ENCODE measurements at regions not wholly inside any gene's neighbourhood (a gene's known extent, or its start where the extent isn't known, plus 50 kb on each side); places are given as distances from the start of the nearest gene placed in this dataset.

DNA sequence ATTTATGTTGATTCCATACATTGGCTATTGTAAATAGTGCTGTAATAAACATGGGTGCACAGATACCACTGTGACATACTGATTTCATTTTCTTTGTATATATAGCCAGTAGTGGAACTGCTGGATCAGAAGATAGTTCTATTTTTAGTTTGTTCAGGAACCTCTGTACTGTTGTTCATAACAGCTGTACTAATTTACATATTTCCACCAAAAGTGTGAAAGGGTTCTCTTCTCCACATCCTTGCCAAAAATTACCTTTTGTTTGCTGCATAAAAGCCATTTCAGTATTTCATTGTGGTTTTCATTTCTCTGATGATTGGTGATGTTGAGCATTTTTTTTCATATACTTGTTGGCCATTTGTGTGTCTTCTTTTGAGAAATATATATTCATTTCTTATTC, 1962.1 kb downstream of the PCDH9 start:
- Mint-ChIP-seq H3K36me3 (ENCODE audit: low read depth, unreplicated experiment) (no peaks in the 10 kb centered on the region), H3K27ac (ENCODE audit: unreplicated experiment) (no peak overlapping the region), H3K4me3 (ENCODE audit: unreplicated experiment) (no peak overlapping the region), H3K9me3 (ENCODE audit: unreplicated experiment) (peaks cover 2% of the 10 kb centered on the region), H3K27me3 (ENCODE audit: low read depth, unreplicated experiment) (no peaks in the 10 kb centered on the region), H3K4me1 (ENCODE audit: low read depth, unreplicated experiment) (no peaks in the 10 kb centered on the region)
- Histone ChIP-seq H2AFZ (ENCODE audit: low read depth, low read length) (no peak overlapping the region), H3K4me3 (ENCODE audit: insufficient read depth, low read depth, low read length) (no peak overlapping the region), H3K27me3 (ENCODE audit: insufficient read depth, low read length) (no peaks in the 10 kb centered on the region), H3K27ac (ENCODE audit: low read depth, low read length) (no peak overlapping the region), H3K9me3 (ENCODE audit: insufficient read depth, low read depth, low read length) (no peaks in the 10 kb centered on the region), H3K9ac (ENCODE audit: low read length) (no peak overlapping the region), H3K36me3 (ENCODE audit: insufficient read depth, low read length) (no peaks in the 10 kb centered on the region), H3K79me2 (ENCODE audit: insufficient read depth, low read length) (no peaks in the 10 kb centered on the region), H3K4me1 (ENCODE audit: insufficient read depth, low read length) (no peaks in the 10 kb centered on the region), H3K4me2 (ENCODE audit: low read length) (no peak overlapping the region), H4K20me1 (ENCODE audit: insufficient read depth, low read length) (no peaks in the 10 kb centered on the region)
- FAIRE-seq (no peak), DNase-seq (ENCODE audit: low read depth) (no peak)
- TF ChIP-seq EZH2 (IDR thresholded peaks at IDR 0.05; ENCODE audit: insufficient read depth, low read length): no peak
- TF ChIP-seq, protein P1, sequence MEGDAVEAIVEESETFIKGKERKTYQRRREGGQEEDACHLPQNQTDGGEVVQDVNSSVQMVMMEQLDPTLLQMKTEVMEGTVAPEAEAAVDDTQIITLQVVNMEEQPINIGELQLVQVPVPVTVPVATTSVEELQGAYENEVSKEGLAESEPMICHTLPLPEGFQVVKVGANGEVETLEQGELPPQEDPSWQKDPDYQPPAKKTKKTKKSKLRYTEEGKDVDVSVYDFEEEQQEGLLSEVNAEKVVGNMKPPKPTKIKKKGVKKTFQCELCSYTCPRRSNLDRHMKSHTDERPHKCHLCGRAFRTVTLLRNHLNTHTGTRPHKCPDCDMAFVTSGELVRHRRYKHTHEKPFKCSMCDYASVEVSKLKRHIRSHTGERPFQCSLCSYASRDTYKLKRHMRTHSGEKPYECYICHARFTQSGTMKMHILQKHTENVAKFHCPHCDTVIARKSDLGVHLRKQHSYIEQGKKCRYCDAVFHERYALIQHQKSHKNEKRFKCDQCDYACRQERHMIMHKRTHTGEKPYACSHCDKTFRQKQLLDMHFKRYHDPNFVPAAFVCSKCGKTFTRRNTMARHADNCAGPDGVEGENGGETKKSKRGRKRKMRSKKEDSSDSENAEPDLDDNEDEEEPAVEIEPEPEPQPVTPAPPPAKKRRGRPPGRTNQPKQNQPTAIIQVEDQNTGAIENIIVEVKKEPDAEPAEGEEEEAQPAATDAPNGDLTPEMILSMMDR (IDR thresholded peaks at IDR 0.05; ENCODE audit: insufficient read depth, low read depth, low read length): no peak

DNA sequence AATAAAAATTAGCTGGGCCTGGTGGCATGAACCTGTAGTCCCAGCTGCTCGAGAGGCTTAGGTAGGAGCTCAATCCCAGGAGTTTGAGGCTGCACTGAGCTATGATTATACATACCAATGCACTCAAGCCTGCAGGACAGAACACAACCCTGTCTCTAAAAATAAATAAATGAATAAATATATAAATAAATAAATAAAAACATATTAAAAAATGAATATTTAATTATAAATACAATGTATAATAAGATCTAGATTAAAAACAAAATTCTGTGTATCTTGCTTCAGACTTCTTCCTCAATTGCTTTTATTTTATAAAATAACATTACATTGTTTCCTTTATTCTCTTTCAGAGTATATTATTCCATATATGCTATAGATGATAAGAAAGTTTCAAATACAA, 1964.1 kb downstream of the PCDH9 start:
- H3K36me3 Mint-ChIP-seq (ENCODE audit: low read depth, unreplicated experiment): no peaks in the 10 kb centered on the region
- no peak overlapping the region for H3K4me3 Mint-ChIP-seq (ENCODE audit: unreplicated experiment)
- no peaks in the 10 kb centered on the region for H3K4me1 ChIP-seq (ENCODE audit: insufficient read depth, low read length)
- no peaks in the 10 kb centered on the region for H3K79me2 ChIP-seq (ENCODE audit: insufficient read depth, low read length)
- peaks cover 5% of the 10 kb centered on the region for H3K4me1 Mint-ChIP-seq (ENCODE audit: low read depth, unreplicated experiment)
- no peak overlapping the region for H3K4me3 ChIP-seq (ENCODE audit: insufficient read depth, low read depth, low read length)
- no peaks in the 10 kb centered on the region for H3K27me3 Mint-ChIP-seq (ENCODE audit: low read depth, unreplicated experiment)
- H3K27me3 ChIP-seq (ENCODE audit: insufficient read depth, low read length): no peaks in the 10 kb centered on the region
- no peaks in the 10 kb centered on the region for H3K9me3 ChIP-seq (ENCODE audit: insufficient read depth, low read depth, low read length)
- H3K9ac ChIP-seq (ENCODE audit: low read length): no peak overlapping the region
- TF ChIP-seq, protein P1 (IDR thresholded peaks at IDR 0.05; ENCODE audit: insufficient read depth, low read depth, low read length): no peak
- no peak for TF ChIP-seq EZH2 (IDR thresholded peaks at IDR 0.05; ENCODE audit: insufficient read depth, low read length)
- DNase-seq (ENCODE audit: low read depth) (no peak), FAIRE-seq (no peak)
- H4K20me1 ChIP-seq (ENCODE audit: insufficient read depth, low read length): no peaks in the 10 kb centered on the region
- H3K9me3 Mint-ChIP-seq (ENCODE audit: unreplicated experiment): peaks cover 2% of the 10 kb centered on the region
- H3K27ac Mint-ChIP-seq (ENCODE audit: unreplicated experiment): no peak overlapping the region
- H3K4me2 ChIP-seq (ENCODE audit: low read length): no peak overlapping the region
- no peak overlapping the region for H3K27ac ChIP-seq (ENCODE audit: low read depth, low read length)
- no peak overlapping the region for H2AFZ ChIP-seq (ENCODE audit: low read depth, low read length)
- H3K36me3 ChIP-seq (ENCODE audit: insufficient read depth, low read length): no peaks in the 10 kb centered on the region

DNA sequence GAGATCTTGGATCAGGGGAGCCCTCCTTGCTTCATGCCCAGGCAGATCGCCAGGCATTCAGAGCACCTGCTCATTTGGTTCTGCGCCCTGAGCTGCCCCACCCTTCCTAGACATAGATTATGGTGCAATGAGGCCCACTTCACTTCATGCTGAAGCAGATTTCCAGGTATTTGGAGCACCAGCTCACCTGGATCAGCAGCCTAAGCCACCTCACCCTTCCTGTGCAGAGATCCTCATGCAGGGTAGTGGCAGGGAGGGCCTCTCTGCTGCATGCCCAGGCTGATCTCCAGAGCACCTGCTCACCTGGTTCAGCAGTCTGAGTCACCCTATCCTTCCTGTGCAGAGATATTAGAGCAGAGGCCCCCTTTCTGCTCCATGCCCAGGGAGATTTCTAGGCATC, 1966.1 kb downstream of the PCDH9 start:
- Mint-ChIP-seq H3K27me3 (ENCODE audit: low read depth, unreplicated experiment) (no peaks in the 10 kb centered on the region), H3K4me3 (ENCODE audit: unreplicated experiment) (no peak overlapping the region), H3K9me3 (ENCODE audit: unreplicated experiment) (peaks cover 2% of the 10 kb centered on the region), H3K36me3 (ENCODE audit: low read depth, unreplicated experiment) (no peaks in the 10 kb centered on the region), H3K27ac (ENCODE audit: unreplicated experiment) (no peak overlapping the region), H3K4me1 (ENCODE audit: low read depth, unreplicated experiment) (peaks cover 5% of the 10 kb centered on the region)
- Histone ChIP-seq H3K4me2 (ENCODE audit: low read length) (no peak overlapping the region), H3K4me3 (ENCODE audit: insufficient read depth, low read depth, low read length) (no peak overlapping the region), H3K27ac (ENCODE audit: low read depth, low read length) (no peak overlapping the region), H3K9ac (ENCODE audit: low read length) (no peak overlapping the region), H3K36me3 (ENCODE audit: insufficient read depth, low read length) (no peaks in the 10 kb centered on the region), H3K79me2 (ENCODE audit: insufficient read depth, low read length) (no peaks in the 10 kb centered on the region), H3K4me1 (ENCODE audit: insufficient read depth, low read length) (no peaks in the 10 kb centered on the region), H4K20me1 (ENCODE audit: insufficient read depth, low read length) (no peaks in the 10 kb centered on the region), H3K9me3 (ENCODE audit: insufficient read depth, low read depth, low read length) (no peaks in the 10 kb centered on the region), H2AFZ (ENCODE audit: low read depth, low read length) (no peak overlapping the region), H3K27me3 (ENCODE audit: insufficient read depth, low read length) (no peaks in the 10 kb centered on the region)
- DNase-seq (ENCODE audit: low read depth) (no peak), FAIRE-seq (no peak)
- TF ChIP-seq EZH2 (IDR thresholded peaks at IDR 0.05; ENCODE audit: insufficient read depth, low read length): no peak
- TF ChIP-seq, protein P1 (IDR thresholded peaks at IDR 0.05; ENCODE audit: insufficient read depth, low read depth, low read length): no peak

Measured in astrocyte (in vitro differentiated cells and primary cell).